OCI-LY3 (cell line): ENCODE measurements at regions not wholly inside any gene's neighbourhood (a gene's known extent, or its start where the extent isn't known, plus 50 kb on each side); places are given as distances from the start of the nearest gene placed in this dataset.

Source experiments
- H2AFZ ChIP-seq: fragments of 200-600, 300-600 bp; shearing (Covaris generic); 2 replicates; pipeline ENCODE4 v1.6.0; 2014; ENCODE audit warnings: antibody characterized with exemption, low read depth, low read length
- H3K27ac ChIP-seq: fragments of 200-600, 300-600 bp; sonication (generic); 2 replicates; pipeline ENCODE4 v1.5.1; 2014; ENCODE audit warnings: mild to moderate bottlenecking, low read length, moderate library complexity, mixed read lengths
- H3K27me3 ChIP-seq: fragments of 200-600, 300-600 bp; sonication (generic); 2 replicates; pipeline ENCODE4 v1.6.1; 2014; ENCODE audit warnings: low read depth, low read length, mixed read lengths
- H3K36me3 ChIP-seq: fragments of 200-600, 300-600 bp; sonication (generic); replicated peaks from 2 replicates; pipeline ENCODE3; 2014; ENCODE audit warnings: low read depth, low read length, mixed read lengths
- H3K4me1 ChIP-seq: fragments of 300-600, 200-600 bp; sonication (generic); 2 replicates; pipeline ENCODE4 v1.6.1; 2014; ENCODE audit warnings: low read length, mixed read lengths
- H3K4me2 ChIP-seq: fragments of 200-600, 300-600 bp; sonication (generic); 2 replicates; pipeline ENCODE4 v1.6.1; 2014; ENCODE audit warnings: low read length, mixed read lengths
- H3K4me3 ChIP-seq: fragments of 300-600, 200-600 bp; sonication (generic); 2 replicates; pipeline ENCODE4 v1.5.1; 2014; ENCODE audit warnings: antibody characterized with exemption, mild to moderate bottlenecking, low read length, moderate library complexity
- H3K79me2 ChIP-seq: fragments of 300-600, 200-600 bp; shearing (Covaris generic); 2 replicates; pipeline ENCODE4 v1.6.1; 2014; ENCODE audit warnings: mild to moderate bottlenecking, low read length, mixed read lengths
- H3K9ac ChIP-seq: fragments of 300-600, 200-600 bp; shearing (Covaris generic); 2 replicates; pipeline ENCODE4 v1.6.0; 2014; ENCODE audit warnings: mild to moderate bottlenecking, low read length, moderate library complexity
- H3K9me3 ChIP-seq: fragments of 200-600, 300-600 bp; shearing (Covaris generic); 2 replicates; pipeline ENCODE4 v1.6.1; 2014; ENCODE audit warnings: low read length, mixed read lengths; ENCODE audit not compliant: insufficient read depth
- H4K20me1 ChIP-seq: fragments of 200-600, 300-600 bp; sonication (generic); 2 replicates; pipeline ENCODE4 v1.6.1; 2016; ENCODE audit warnings: low read length, mixed read lengths; ENCODE audit not compliant: insufficient read depth
- EZH2phosphoT487 ChIP-seq: fragments of 200-600 bp; shearing (Covaris generic); IDR thresholded peaks from 2 replicates; pipeline ENCODE4 v1.6.1; 2018; ENCODE audit warnings: antibody characterized with exemption, mixed run types, low read depth
- TF ChIP-seq, protein P1 (sequence below): fragments of 200-600, 300-600 bp; sonication (generic); IDR thresholded peaks from 2 replicates; pipeline ENCODE4 v1.5.1; 2014; ENCODE audit warnings: antibody characterized with exemption, low read length, low read depth

GRCh38 chr13:37277007-37277406 lies 171.5 kb upstream of the CSNK1A1L start:
- Histone ChIP-seq H3K4me1 (no peaks in the 10 kb centered on the region), H4K20me1 (no peaks in the 10 kb centered on the region), H3K36me3 (no peaks in the 10 kb centered on the region), H3K27me3 (no peaks in the 10 kb centered on the region), H3K4me3 (no peak overlapping the region), H3K4me2 (no peak overlapping the region), H3K9ac (no peak overlapping the region), H3K79me2 (no peaks in the 10 kb centered on the region), H2AFZ (no peak overlapping the region), H3K9me3 (no peaks in the 10 kb centered on the region), H3K27ac (no peak overlapping the region)
- TF ChIP-seq, protein P1, sequence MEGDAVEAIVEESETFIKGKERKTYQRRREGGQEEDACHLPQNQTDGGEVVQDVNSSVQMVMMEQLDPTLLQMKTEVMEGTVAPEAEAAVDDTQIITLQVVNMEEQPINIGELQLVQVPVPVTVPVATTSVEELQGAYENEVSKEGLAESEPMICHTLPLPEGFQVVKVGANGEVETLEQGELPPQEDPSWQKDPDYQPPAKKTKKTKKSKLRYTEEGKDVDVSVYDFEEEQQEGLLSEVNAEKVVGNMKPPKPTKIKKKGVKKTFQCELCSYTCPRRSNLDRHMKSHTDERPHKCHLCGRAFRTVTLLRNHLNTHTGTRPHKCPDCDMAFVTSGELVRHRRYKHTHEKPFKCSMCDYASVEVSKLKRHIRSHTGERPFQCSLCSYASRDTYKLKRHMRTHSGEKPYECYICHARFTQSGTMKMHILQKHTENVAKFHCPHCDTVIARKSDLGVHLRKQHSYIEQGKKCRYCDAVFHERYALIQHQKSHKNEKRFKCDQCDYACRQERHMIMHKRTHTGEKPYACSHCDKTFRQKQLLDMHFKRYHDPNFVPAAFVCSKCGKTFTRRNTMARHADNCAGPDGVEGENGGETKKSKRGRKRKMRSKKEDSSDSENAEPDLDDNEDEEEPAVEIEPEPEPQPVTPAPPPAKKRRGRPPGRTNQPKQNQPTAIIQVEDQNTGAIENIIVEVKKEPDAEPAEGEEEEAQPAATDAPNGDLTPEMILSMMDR: no peak

DNA sequence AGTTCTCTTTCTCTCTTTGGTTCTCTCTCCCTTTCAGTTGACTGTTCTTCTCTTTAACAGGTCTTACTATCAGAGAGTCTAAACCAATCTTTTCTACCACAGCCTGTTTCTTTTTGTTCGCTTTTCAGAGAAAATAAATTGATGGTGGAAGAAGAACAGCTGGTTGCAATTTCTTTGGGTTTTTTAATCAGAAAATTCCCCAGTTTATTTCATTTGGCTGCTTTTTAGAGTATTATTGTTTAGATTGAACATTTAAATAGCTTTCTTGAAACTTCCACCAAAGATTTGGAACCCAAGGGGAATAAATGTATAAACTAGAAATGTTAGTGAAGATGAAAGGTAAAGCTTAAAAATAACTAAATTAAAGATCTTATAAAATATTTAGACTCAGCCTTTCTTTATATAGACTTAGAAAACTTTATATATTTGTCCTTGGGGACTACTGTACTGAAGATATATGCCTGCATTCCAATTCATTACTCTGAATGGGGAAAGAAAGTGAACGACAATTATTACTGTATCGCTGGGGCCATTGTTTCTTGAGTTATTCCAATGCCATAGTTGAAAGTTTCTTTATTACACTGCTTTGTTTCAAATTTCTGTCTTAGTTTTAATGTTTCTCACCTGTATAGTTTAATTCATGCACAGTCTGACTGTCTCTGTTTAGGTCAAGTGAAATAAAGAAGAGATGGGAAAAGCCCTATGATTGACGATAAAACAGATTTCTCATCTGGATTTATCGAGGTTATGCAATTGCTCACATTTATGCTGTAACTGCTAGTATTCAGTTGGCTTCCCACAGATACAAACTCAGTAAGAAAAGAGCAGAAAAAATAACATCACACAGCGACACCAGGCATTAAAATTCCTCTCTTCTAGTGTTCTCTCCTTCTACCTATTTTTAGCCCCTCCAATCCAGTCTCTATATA lies 169.4 kb upstream of the CSNK1A1L start:
- Histone ChIP-seq H3K79me2 (no peaks in the 10 kb centered on the region), H2AFZ (no peak overlapping the region), H3K9me3 (no peaks in the 10 kb centered on the region), H3K4me3 (no peak overlapping the region), H3K4me1 (no peaks in the 10 kb centered on the region), H3K4me2 (no peak overlapping the region), H4K20me1 (no peaks in the 10 kb centered on the region), H3K27me3 (no peaks in the 10 kb centered on the region), H3K27ac (no peak overlapping the region), H3K36me3 (no peaks in the 10 kb centered on the region), H3K9ac (no peak overlapping the region)
- TF ChIP-seq, protein P1: no peak
- no peak for TF ChIP-seq EZH2phosphoT487

- H4K20me1 ChIP-seq: no peaks in the 10 kb centered on the region
- TF ChIP-seq, protein P1: no peak
- TF ChIP-seq EZH2phosphoT487: no peak
- no peaks in the 10 kb centered on the region for H3K9me3 ChIP-seq
- H3K36me3 ChIP-seq: no peaks in the 10 kb centered on the region
- H2AFZ ChIP-seq: no peak overlapping the region
- no peaks in the 10 kb centered on the region for H3K79me2 ChIP-seq
- H3K9ac ChIP-seq: no peak overlapping the region
- no peaks in the 10 kb centered on the region for H3K27me3 ChIP-seq
- no peak overlapping the region for H3K4me3 ChIP-seq
- H3K4me2 ChIP-seq: no peak overlapping the region
- no peak overlapping the region for H3K27ac ChIP-seq
- peaks cover 2% of the 10 kb centered on the region; the same call in 1 of the 2 replicates for H3K4me1 ChIP-seq
Observed at GRCh38 chr13:37273836-37274235, 168.4 kb upstream of the CSNK1A1L start.

DNA sequence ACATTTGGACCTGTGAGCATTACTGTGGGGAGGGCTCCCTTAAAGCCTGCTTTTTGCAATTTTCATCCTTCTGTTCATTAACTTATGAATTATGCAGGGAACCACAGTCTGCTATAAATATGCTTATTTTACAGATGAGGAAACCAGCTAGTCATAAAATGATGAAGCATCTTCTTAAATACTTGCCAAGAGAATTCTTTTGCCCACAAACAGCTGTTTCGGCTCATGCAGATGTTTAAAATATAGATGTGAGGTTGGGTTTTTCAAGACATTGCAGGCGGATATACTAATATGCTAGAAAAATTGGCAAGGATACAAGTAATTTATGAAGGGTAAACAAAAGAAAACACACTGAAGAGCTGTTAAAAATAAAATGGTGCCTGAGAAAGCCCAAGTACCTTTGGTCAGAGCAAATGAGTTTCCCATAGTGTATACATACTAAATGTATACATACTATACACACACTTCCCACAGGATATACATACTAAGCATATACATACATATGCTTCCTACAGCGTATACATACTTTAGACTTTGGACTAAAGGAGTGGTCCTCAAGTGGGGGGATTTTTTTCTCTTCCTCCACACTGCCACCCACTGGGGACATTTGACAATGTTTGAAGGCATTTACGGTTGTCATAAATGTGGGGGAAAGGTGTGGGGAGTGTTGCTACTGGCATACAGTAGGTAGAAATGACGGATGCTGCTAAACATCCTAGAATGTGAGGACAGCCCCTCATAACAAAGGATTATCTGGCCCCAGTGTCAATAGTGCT lies 164.9 kb upstream of the CSNK1A1L start:
- TF ChIP-seq, protein P1: peak; percentile 28; the same call in 1 of the 2 replicates
- TF ChIP-seq EZH2phosphoT487: no peak
- H3K79me2 ChIP-seq: no peaks in the 10 kb centered on the region
- H3K9me3 ChIP-seq: no peaks in the 10 kb centered on the region
- no peaks in the 10 kb centered on the region for H4K20me1 ChIP-seq
- no peak overlapping the region for H3K9ac ChIP-seq
- H2AFZ ChIP-seq: no peak overlapping the region
- no peak overlapping the region for H3K4me2 ChIP-seq
- H3K27ac ChIP-seq: no peak overlapping the region
- H3K4me3 ChIP-seq: no peak overlapping the region
- no peaks in the 10 kb centered on the region for H3K27me3 ChIP-seq
- H3K36me3 ChIP-seq: no peaks in the 10 kb centered on the region
- peaks cover 7% of the 10 kb centered on the region; the same call in 1 of the 2 replicates for H3K4me1 ChIP-seq
